K562 (cell line): ENCODE measurements at regions not wholly inside any gene's neighbourhood (a gene's known extent, or its start where the extent isn't known, plus 50 kb on each side); places are given as distances from the start of the nearest gene placed in this dataset.

Experiments used
- ATAC-seq: fragments of 200-7000 bp; cut with Tn5 transposase; 3 replicates; pipeline ENCODE4 v1.9.1; 2020; ENCODE audit warnings: moderate library complexity
- BruUV-seq: library from RNA; stranded (reverse); fragments of 400-500 nt; replicated peaks from 2 replicates; lab custom pipeline; 2021; lab: Mats Ljungman, UMichigan
- CTCF ChIA-PET: fragments of 300-600 bp; formaldehyde crosslinking; extraction: SDS; loops from one replicate; lab custom pipeline; 2021; ENCODE audit warnings: low intra/inter-chr PET ratio; lab: Yijun Ruan, JAX
- POLR2A ChIA-PET: fragments of 300-600, 350-650 bp; sonication (Branson Sonifier 250); formaldehyde crosslinking; extraction: SDS; loops from one replicate; lab custom pipeline; 2021; ENCODE audit warnings: antibody characterized with exemption, inconsistent platforms; lab: Yijun Ruan, JAX
- DNase-seq, 4 experiments: peaks; one replicate each; pipeline versions ENCODE4 v3.0.0 to v3.0.0-alpha.2; 2011 to 2018; ENCODE audit warnings: low spot score in 3 of 4, mixed read lengths in 3 of 4; ENCODE audit errors: extremely low read depth in 1 of 4
- FAIRE-seq: peaks from 2 replicates; lab custom pipeline; 2011; peaks lifted over from hg19 to GRCh38; lab: Jason Lieb, UNC
- H2AFZ ChIP-seq: 2 replicates; pipeline ENCODE4 v1.6.0; 2011; ENCODE audit warnings: low read depth, low read length, control low read depth, inconsistent platforms
- H3K27ac ChIP-seq: fragments of 200-600 bp; 3 replicates; pipeline ENCODE4 v1.8.0; 2011; ENCODE audit warnings: low read depth, mild to moderate bottlenecking, control low read depth, inconsistent platforms, low read length, moderate library complexity, mixed read lengths; ENCODE audit errors: extremely low read depth
- H3K27me3 ChIP-seq, 2 experiments: fragments of 300-600 bp in 1 of 2; 2 replicates in 1 of 2; 3 replicates in 1 of 2; pipeline versions ENCODE4 v1.6.0 to v1.8.0; 2011; ENCODE audit warnings: inconsistent platforms in 2 of 2, low read length in 2 of 2, mild to moderate bottlenecking in 1 of 2, mixed read lengths in 1 of 2, moderate library complexity in 1 of 2; ENCODE audit not compliant: control insufficient read depth in 2 of 2, insufficient read depth in 2 of 2
- H3K36me3 ChIP-seq: fragments of 300-600 bp; 3 replicates; pipeline ENCODE4 v1.8.0; 2011; ENCODE audit warnings: mild to moderate bottlenecking, low read length, inconsistent platforms; ENCODE audit not compliant: control insufficient read depth, insufficient read depth
- H3K4me1 ChIP-seq, 2 experiments: fragments of 200-600 bp in 1 of 2; replicated peaks in 1 of 2; 2 replicates in 1 of 2; 3 replicates in 1 of 2; pipeline versions ENCODE4 v1.5.1 to v1.8.0; 2011; ENCODE audit warnings: inconsistent platforms in 2 of 2, low read length in 2 of 2, mild to moderate bottlenecking in 1 of 2, mixed read lengths in 1 of 2, moderate library complexity in 1 of 2; ENCODE audit not compliant: control insufficient read depth in 2 of 2, insufficient read depth in 2 of 2
- H3K4me2 ChIP-seq: 2 replicates; pipeline ENCODE4 v1.6.1; 2011; ENCODE audit warnings: low read length, control low read depth, inconsistent platforms, mixed read lengths; ENCODE audit not compliant: insufficient read depth
- H3K4me3 ChIP-seq: fragments of 200-600 bp; sonication (generic), shearing (Covaris generic); 2 replicates; pipeline ENCODE4 v1.5.1; 2016; ENCODE audit warnings: control low read depth, inconsistent platforms
- H3K79me2 ChIP-seq: fragments of 200-600 bp; 3 replicates; pipeline ENCODE4 v1.8.0; 2011; ENCODE audit warnings: low read length, inconsistent platforms; ENCODE audit not compliant: control insufficient read depth, insufficient read depth
- H3K9ac ChIP-seq, 2 experiments: 2 replicates each; pipeline versions ENCODE4 v1.6.0 to v1.6.1; 2011; ENCODE audit warnings: low read depth in 2 of 2, low read length in 2 of 2, control low read depth in 1 of 2, inconsistent platforms in 1 of 2, mild to moderate bottlenecking in 1 of 2, mixed read lengths in 1 of 2; ENCODE audit not compliant: insufficient read depth in 1 of 2
- H3K9me1 ChIP-seq: one replicate; pipeline ENCODE4 v1.6.0; 2011; ENCODE audit warnings: inconsistent platforms, mild to moderate bottlenecking, low read length, moderate library complexity; ENCODE audit not compliant: control insufficient read depth, insufficient read depth
- H3K9me3 ChIP-seq: replicated peaks from 2 replicates; pipeline ENCODE4 v1.5.1; 2011; ENCODE audit warnings: low read depth, low read length, inconsistent platforms; ENCODE audit not compliant: control insufficient read depth, insufficient read depth
- H4K20me1 ChIP-seq: replicated peaks from 2 replicates; pipeline ENCODE4 v1.6.1; 2011; ENCODE audit warnings: low read length, inconsistent platforms, mixed read lengths; ENCODE audit not compliant: control insufficient read depth, insufficient read depth
- EHMT2 ChIP-seq: fragments of 450-650 bp; IDR thresholded peaks from 2 replicates; pipeline ENCODE4 v1.6.1; 2018; ENCODE audit warnings: antibody characterized with exemption
- ELF4 ChIP-seq: fragments of 450-650 bp; formaldehyde crosslinking; IDR thresholded peaks from 2 replicates; pipeline ENCODE4 v1.4.0; 2022; ENCODE audit warnings: missing genetic modification characterization
- HDAC8 ChIP-seq: fragments of 450-650 bp; IDR thresholded peaks from 2 replicates; pipeline ENCODE4 v1.6.1; 2016; ENCODE audit warnings: mild to moderate bottlenecking, missing genetic modification characterization, moderate library complexity, missing compliant biosample characterization
- L3MBTL2 ChIP-seq: fragments of 450-650 bp; IDR thresholded peaks from 2 replicates; pipeline ENCODE4 v1.6.1; 2016; ENCODE audit warnings: mild to moderate bottlenecking, moderate library complexity
- LARP7 ChIP-seq: fragments of 450-650 bp; IDR thresholded peaks from 2 replicates; pipeline ENCODE4 v1.6.1; 2016
- NEUROD1 ChIP-seq: fragments of 150-350 bp; IDR thresholded peaks from 2 replicates; pipeline ENCODE4 v1.6.1; 2014; ENCODE audit warnings: borderline replicate concordance, low read length, low read depth; ENCODE audit not compliant: partially characterized antibody
- ZBTB17 ChIP-seq: fragments of 450-650 bp; formaldehyde crosslinking; IDR thresholded peaks from 2 replicates; pipeline ENCODE4 v1.4.0; 2020; ENCODE audit warnings: mild to moderate bottlenecking
- ZKSCAN1 ChIP-seq: fragments of 150-350 bp; IDR thresholded peaks from 2 replicates; pipeline ENCODE4 v1.6.1; 2016; ENCODE audit warnings: low read depth, low read length
- ZKSCAN8 ChIP-seq: fragments of 200-800 bp; sonication (Bioruptor generic); IDR thresholded peaks from 2 replicates; pipeline ENCODE4 v1.6.1; 2016; ENCODE audit warnings: missing genetic modification characterization, missing compliant biosample characterization
- WGBS: fragments of 100-300 bp; shearing (Covaris generic); methylation state at CpG from one replicate; pipeline ENCODE4 v1.1.6; 2016; ENCODE audit warnings: low coverage, mixed read lengths; ENCODE audit not compliant: insufficient coverage; ENCODE audit errors: missing lambda C conversion rate; 5-methylcytosine and 5-hydroxymethylcytosine counted together
- in situ Hi-C: fragments of 300-500 bp; cut with MboI; formaldehyde crosslinking; loops from 4 replicates; pipeline ENCODE4 v1.15.0; 2018; ENCODE audit warnings: inconsistent platforms, mixed read lengths
- intact Hi-C: fragments of 100-400 bp; cut with micrococcal nuclease; formaldehyde crosslinking; loops from 2 replicates; pipeline ENCODE4 v1.14.2; 2022
- TF ChIP-seq, protein P1 (sequence below): sonication (generic); formaldehyde crosslinking; IDR thresholded peaks from 2 replicates; pipeline ENCODE4 v1.8.1; 2023; ENCODE audit warnings: mild to moderate bottlenecking, missing genetic modification reagents

- no peak overlapping the region for H3K4me3 ChIP-seq
Measured at GRCh38 chr4:180081072-180081471, 2162.1 kb upstream of the TENM3 start.

More at GRCh38 chr4:180081072-180081471, 2162.1 kb upstream of the TENM3 start:
- Histone ChIP-seq H3K27ac (no peak overlapping the region), H3K9ac (no peak overlapping the region), H3K9me1 (no peaks in the 10 kb centered on the region), H3K79me2 (no peaks in the 10 kb centered on the region), H2AFZ (no peak overlapping the region), H3K4me2 (no peak overlapping the region), H3K9me3 (no peaks in the 10 kb centered on the region; the same call in 1 of the 2 replicates), H3K27me3 (no peaks in the 10 kb centered on the region), H3K4me1 (no peaks in the 10 kb centered on the region), H3K36me3 (no peaks in the 10 kb centered on the region), H4K20me1 (no peaks in the 10 kb centered on the region)
- ChIA-PET CTCF (no interaction called here), POLR2A (no interaction called here)
- no peak for FAIRE-seq
- DNase-seq = no peak
- ATAC-seq = no peak
- intact Hi-C loops = no loop called here
- 0% methylated on average over 2 of the region's 2 CpGs for WGBS
- no TSS peak for BruUV-seq
- TF ChIP-seq, protein P1, sequence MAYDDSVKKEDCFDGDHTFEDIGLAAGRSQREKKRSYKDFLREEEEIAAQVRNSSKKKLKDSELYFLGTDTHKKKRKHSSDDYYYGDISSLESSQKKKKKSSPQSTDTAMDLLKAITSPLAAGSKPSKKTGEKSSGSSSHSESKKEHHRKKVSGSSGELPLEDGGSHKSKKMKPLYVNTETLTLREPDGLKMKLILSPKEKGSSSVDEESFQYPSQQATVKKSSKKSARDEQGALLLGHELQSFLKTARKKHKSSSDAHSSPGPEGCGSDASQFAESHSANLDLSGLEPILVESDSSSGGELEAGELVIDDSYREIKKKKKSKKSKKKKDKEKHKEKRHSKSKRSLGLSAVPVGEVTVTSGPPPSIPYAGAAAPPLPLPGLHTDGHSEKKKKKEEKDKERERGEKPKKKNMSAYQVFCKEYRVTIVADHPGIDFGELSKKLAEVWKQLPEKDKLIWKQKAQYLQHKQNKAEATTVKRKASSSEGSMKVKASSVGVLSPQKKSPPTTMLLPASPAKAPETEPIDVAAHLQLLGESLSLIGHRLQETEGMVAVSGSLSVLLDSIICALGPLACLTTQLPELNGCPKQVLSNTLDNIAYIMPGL = no peak
- no peak for TF ChIP-seq EHMT2
- TF ChIP-seq LARP7 = no peak
- TF ChIP-seq NEUROD1 = no peak
- no peak for TF ChIP-seq ZKSCAN1
- TF ChIP-seq L3MBTL2 = no peak
- no peak for TF ChIP-seq ZBTB17 (CRISPR knock-in tag)
- no peak for TF ChIP-seq ELF4 (CRISPR knock-in tag)
- TF ChIP-seq HDAC8 (tag) = no peak
- no peak for TF ChIP-seq ZKSCAN8
- in situ Hi-C loops = no loop called here
